Mesendoderm (in vitro differentiated cells): ENCODE measurements at regions not wholly inside any gene's neighbourhood (a gene's known extent, or its start where the extent isn't known, plus 50 kb on each side); places are given as distances from the start of the nearest gene placed in this dataset.
"Not testable (repeated sequence)": the region's sequence is repeated elsewhere in the genome, so short reads cannot be mapped to it uniquely, and the experiment has no call there.

Experiments used
- DNase-seq: peaks from one replicate; pipeline ENCODE4 v3.0.0; 2013
- H2AK5ac ChIP-seq: 2 replicates; pipeline ENCODE4 v1.6.1; 2013; ENCODE audit warnings: low read length, inconsistent platforms
- H2BK120ac ChIP-seq: 2 replicates; pipeline ENCODE4 v1.6.1; 2013; ENCODE audit warnings: low read depth, mild to moderate bottlenecking, low read length, moderate library complexity, mixed read lengths
- H2BK15ac ChIP-seq: replicated peaks from 2 replicates; pipeline ENCODE4 v1.6.1; 2013; ENCODE audit warnings: low read depth, mild to moderate bottlenecking, moderate library complexity
- H2BK5ac ChIP-seq: 2 replicates; pipeline ENCODE4 v1.6.1; 2013; ENCODE audit warnings: low read length, inconsistent platforms
- H3K18ac ChIP-seq: 2 replicates; pipeline ENCODE4 v1.6.1; 2013; ENCODE audit warnings: mild to moderate bottlenecking, low read length, mixed read lengths
- H3K23ac ChIP-seq: one replicate; pipeline ENCODE4 v1.6.1; 2013; ENCODE audit warnings: low read length
- H3K27ac ChIP-seq: 2 replicates; pipeline ENCODE4 v1.5.1; 2013; ENCODE audit warnings: low read depth, mild to moderate bottlenecking, inconsistent platforms, low read length, moderate library complexity
- H3K27me3 ChIP-seq: 2 replicates; pipeline ENCODE4 v1.6.1; 2013; ENCODE audit warnings: low read length, control low read depth, mild to moderate bottlenecking, inconsistent platforms; ENCODE audit not compliant: insufficient read depth, poor library complexity
- H3K36me3 ChIP-seq: 2 replicates; pipeline ENCODE4 v1.6.1; 2013; ENCODE audit warnings: low read length, inconsistent platforms; ENCODE audit not compliant: control insufficient read depth, insufficient read depth
- H3K4ac ChIP-seq: one replicate; pipeline ENCODE4 v1.6.1; 2013; ENCODE audit warnings: low read depth, mild to moderate bottlenecking, low read length, moderate library complexity
- H3K4me1 ChIP-seq: 2 replicates; pipeline ENCODE4 v1.6.1; 2013; ENCODE audit warnings: low read depth, low read length, inconsistent platforms; ENCODE audit not compliant: control insufficient read depth
- H3K4me2 ChIP-seq: 2 replicates; pipeline ENCODE4 v1.6.1; 2013; ENCODE audit warnings: low read length
- H3K4me3 ChIP-seq: 2 replicates; pipeline ENCODE4 v1.5.1; 2013; ENCODE audit warnings: mild to moderate bottlenecking, low read length
- H3K56ac ChIP-seq: one replicate; pipeline ENCODE4 v1.6.1; 2013; ENCODE audit warnings: low read length
- H3K79me1 ChIP-seq: 2 replicates; pipeline ENCODE4 v1.6.1; 2013; ENCODE audit warnings: low read length, inconsistent platforms
- H3K79me2 ChIP-seq: 2 replicates; pipeline ENCODE4 v1.6.1; 2013; ENCODE audit warnings: mild to moderate bottlenecking, low read length; ENCODE audit not compliant: control insufficient read depth, insufficient read depth
- H3K9ac ChIP-seq: 2 replicates; pipeline ENCODE4 v1.6.1; 2013; ENCODE audit warnings: low read length, inconsistent platforms
- H4K5ac ChIP-seq: one replicate; pipeline ENCODE4 v1.6.1; 2013; ENCODE audit warnings: low read length
- H4K8ac ChIP-seq: one replicate; pipeline ENCODE4 v1.6.1; 2013; ENCODE audit warnings: low read depth, mild to moderate bottlenecking, control low read depth, low read length, moderate library complexity
- WGBS: extraction: QIAGEN DNeasy Blood & Tissue Kit; methylation state at CpG from one replicate; pipeline ENCODE4 v1.1.7; 2013; ENCODE audit warnings: low lambda C conversion rate, missing lambda C conversion rate; ENCODE audit not compliant: insufficient coverage; ENCODE audit errors: extremely low coverage; 5-methylcytosine and 5-hydroxymethylcytosine counted together

- Histone ChIP-seq H3K4me3 (no peak overlapping the region), H3K18ac (no peak overlapping the region), H3K79me2 (no peaks in the 10 kb centered on the region), H4K8ac (no peak overlapping the region), H3K9ac (no peak overlapping the region), H3K36me3 (no peaks in the 10 kb centered on the region), H3K56ac (no peak overlapping the region), H2AK5ac (no peak overlapping the region), H2BK5ac (no peak overlapping the region), H3K27ac (no peak overlapping the region), H2BK15ac (no peak overlapping the region), H3K4me1 (no peaks in the 10 kb centered on the region), H4K5ac (no peak overlapping the region), H3K27me3 (no peaks in the 10 kb centered on the region), H3K4ac (no peak overlapping the region), H3K23ac (no peak overlapping the region), H3K79me1 (no peaks in the 10 kb centered on the region), H3K4me2 (no peak overlapping the region), H2BK120ac (no peak overlapping the region)
- WGBS, result no CpG with 5 or more reads among the region's 6 CpGs
- DNase-seq, result no peak
These were observed 58.6 kb upstream of the CNTNAP2 start for GRCh38 chr7:146057958-146058357.

DNA sequence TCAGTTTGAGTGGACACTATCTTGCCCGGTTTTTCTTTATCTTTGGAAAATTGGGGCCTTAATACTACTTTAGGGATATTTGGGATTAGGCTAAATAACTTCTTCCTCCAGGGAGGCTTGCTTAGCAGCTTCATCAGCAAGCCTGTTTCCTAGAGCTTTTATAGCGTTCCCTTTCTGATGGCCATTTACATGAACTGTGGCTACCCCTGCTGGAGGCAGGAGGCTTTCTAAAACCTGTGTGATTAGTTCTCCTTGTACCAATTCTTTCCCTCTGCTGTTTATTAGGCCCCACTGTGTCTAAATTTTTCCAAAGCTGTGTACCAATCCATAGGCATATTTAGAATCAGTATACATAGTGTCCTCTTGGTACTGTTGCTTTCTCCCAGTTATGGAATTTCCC is 61.7 kb upstream of the CNTNAP2 start:
- H2BK120ac ChIP-seq, result no peak overlapping the region
- no peaks in the 10 kb centered on the region for H3K79me2 ChIP-seq
- no peak overlapping the region for H3K56ac ChIP-seq
- H3K4me2 ChIP-seq, result no peak overlapping the region
- no peak overlapping the region for H2BK15ac ChIP-seq
- H4K5ac ChIP-seq, result no peak overlapping the region
- no peak overlapping the region for H4K8ac ChIP-seq
- no peak overlapping the region for H3K9ac ChIP-seq
- DNase-seq, result peak; percentile 12
- no peak overlapping the region for H3K4ac ChIP-seq
- H3K4me3 ChIP-seq, result no peak overlapping the region
- H2BK5ac ChIP-seq, result no peak overlapping the region
- H3K36me3 ChIP-seq, result no peaks in the 10 kb centered on the region
- H3K18ac ChIP-seq, result no peak overlapping the region
- no peak overlapping the region for H2AK5ac ChIP-seq
- H3K27me3 ChIP-seq, result no peaks in the 10 kb centered on the region
- no CpG with 5 or more reads among the region's 2 CpGs for WGBS
- no peak overlapping the region for H3K27ac ChIP-seq
- H3K4me1 ChIP-seq, result no peaks in the 10 kb centered on the region
- H3K79me1 ChIP-seq, result no peaks in the 10 kb centered on the region
- no peak overlapping the region for H3K23ac ChIP-seq

GRCh38 chr7:146053492-146053891 is 63.1 kb upstream of the CNTNAP2 start:
- Histone ChIP-seq H2BK5ac (no peak overlapping the region), H3K4me3 (no peak overlapping the region), H3K36me3 (no peaks in the 10 kb centered on the region), H3K23ac (no peak overlapping the region), H3K79me2 (no peaks in the 10 kb centered on the region), H3K9ac (no peak overlapping the region), H3K27ac (no peak overlapping the region), H2BK15ac (no peak overlapping the region), H3K4me1 (no peaks in the 10 kb centered on the region), H2AK5ac (no peak overlapping the region), H3K4me2 (no peak overlapping the region), H2BK120ac (no peak overlapping the region), H3K4ac (no peak overlapping the region), H3K79me1 (no peaks in the 10 kb centered on the region), H3K18ac (no peak overlapping the region), H3K56ac (no peak overlapping the region), H4K8ac (no peak overlapping the region), H3K27me3 (no peaks in the 10 kb centered on the region), H4K5ac (no peak overlapping the region)
- no peak for DNase-seq
- no CpG with 5 or more reads among the region's 4 CpGs for WGBS

GRCh38 chr7:146043310-146043709 is 73.3 kb upstream of the CNTNAP2 start:
- H3K4me2 ChIP-seq, H3K9ac ChIP-seq: not testable (repeated sequence)

DNA sequence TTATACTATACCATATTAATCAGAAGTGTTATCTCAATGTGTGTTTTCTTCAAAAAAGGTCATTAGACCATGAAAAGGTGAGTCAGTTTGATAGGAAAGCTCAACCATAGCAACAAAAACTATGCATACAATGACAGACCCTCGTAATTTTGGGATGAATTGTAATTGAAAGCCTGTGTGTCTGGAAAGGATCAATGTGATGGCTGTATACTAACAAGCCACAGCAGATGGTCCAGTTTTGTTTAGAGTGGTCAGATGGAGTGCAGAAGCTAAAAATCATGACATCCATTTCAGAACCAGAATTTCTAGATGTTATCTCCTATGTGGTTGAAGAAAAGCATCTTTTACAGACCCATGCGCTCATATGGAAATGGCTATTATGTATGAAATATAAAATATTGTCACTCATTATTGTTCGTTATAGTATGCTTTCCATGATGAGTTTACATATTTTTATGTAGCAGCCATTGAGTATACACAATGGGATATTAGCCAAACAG is 88.3 kb upstream of the CNTNAP2 start:
- Histone ChIP-seq H2AK5ac (no peak overlapping the region), H4K5ac (no peak overlapping the region), H3K36me3 (no peaks in the 10 kb centered on the region), H3K4ac (no peak overlapping the region), H2BK120ac (no peak overlapping the region), H3K4me3 (no peak overlapping the region), H2BK5ac (no peak overlapping the region), H3K18ac (no peak overlapping the region), H3K4me2 (no peak overlapping the region), H3K56ac (no peak overlapping the region), H3K23ac (no peak overlapping the region), H3K27ac (no peak overlapping the region), H3K79me2 (no peaks in the 10 kb centered on the region), H3K27me3 (no peaks in the 10 kb centered on the region), H3K79me1 (no peaks in the 10 kb centered on the region), H4K8ac (no peak overlapping the region), H3K9ac (no peak overlapping the region), H3K4me1 (no peaks in the 10 kb centered on the region), H2BK15ac (no peak overlapping the region)
- WGBS, result no CpG with 5 or more reads among the region's 3 CpGs
- no peak for DNase-seq

More at GRCh38 chr7:146043310-146043709, 73.3 kb upstream of the CNTNAP2 start:
- not testable (repeated sequence) for H3K36me3 ChIP-seq, H4K8ac ChIP-seq, H3K27me3 ChIP-seq, H3K23ac ChIP-seq, H3K27ac ChIP-seq, H2BK120ac ChIP-seq, H3K4ac ChIP-seq, DNase-seq, H3K79me1 ChIP-seq, H2AK5ac ChIP-seq, H4K5ac ChIP-seq, H3K56ac ChIP-seq, H3K4me1 ChIP-seq, H2BK15ac ChIP-seq, H3K18ac ChIP-seq, H3K4me3 ChIP-seq, H3K79me2 ChIP-seq, H2BK5ac ChIP-seq
- no CpG with 5 or more reads among the region's 14 CpGs for WGBS

- Histone ChIP-seq H4K5ac (no peak overlapping the region), H3K4me3 (no peak overlapping the region), H3K79me2 (no peaks in the 10 kb centered on the region), H3K18ac (no peak overlapping the region), H3K4me2 (no peak overlapping the region), H3K4ac (no peak overlapping the region), H3K4me1 (no peaks in the 10 kb centered on the region), H3K27ac (no peak overlapping the region), H3K36me3 (no peaks in the 10 kb centered on the region), H3K9ac (no peak overlapping the region), H3K23ac (no peak overlapping the region), H3K79me1 (no peaks in the 10 kb centered on the region), H4K8ac (no peak overlapping the region), H2AK5ac (no peak overlapping the region), H2BK15ac (no peak overlapping the region), H3K27me3 (no peaks in the 10 kb centered on the region), H2BK5ac (no peak overlapping the region), H3K56ac (no peak overlapping the region), H2BK120ac (no peak overlapping the region)
- DNase-seq, result no peak
These were observed 89.4 kb upstream of the CNTNAP2 start for GRCh38 chr7:146027243-146027642.
